SU-DHL-6 (cell line): ENCODE measurements at regions not wholly inside any gene's neighbourhood (a gene's known extent, or its start where the extent isn't known, plus 50 kb on each side); places are given as distances from the start of the nearest gene placed in this dataset.
"Not testable (repeated sequence)": the region's sequence is repeated elsewhere in the genome, so short reads cannot be mapped to it uniquely, and the experiment has no call there.

ENCODE experiments used
- H2AFZ ChIP-seq: fragments of 200-600 bp; sonication (generic); 2 replicates; pipeline ENCODE4 v1.6.1; 2014; ENCODE audit warnings: low read depth, mild to moderate bottlenecking, moderate library complexity, mixed read lengths, antibody characterized with exemption, low read length; ENCODE audit not compliant: severe bottlenecking
- H3F3A ChIP-seq: fragments of 200-600 bp; shearing (Covaris generic); 2 replicates; pipeline ENCODE4 v1.6.0; 2016; ENCODE audit warnings: antibody characterized with exemption, mild to moderate bottlenecking; ENCODE audit not compliant: insufficient read depth
- H3K27ac ChIP-seq: fragments of 200-600 bp; sonication (generic); 2 replicates; pipeline ENCODE4 v1.5.1; 2016; ENCODE audit warnings: low read depth, mild to moderate bottlenecking, low read length, moderate library complexity, mixed read lengths
- H3K27me3 ChIP-seq: fragments of 200-600 bp; sonication (generic), shearing (Covaris generic); 2 replicates; pipeline ENCODE4 v1.6.0; 2014; ENCODE audit warnings: mild to moderate bottlenecking, low read length
- H3K36me3 ChIP-seq: fragments of 200-600 bp; sonication (generic); 2 replicates; pipeline ENCODE4 v1.6.1; 2014; ENCODE audit warnings: mild to moderate bottlenecking, low read length, mixed read lengths
- H3K4me2 ChIP-seq: fragments of 300-600, 200-600 bp; shearing (Covaris generic), sonication (generic); 2 replicates; pipeline ENCODE4 v1.6.0; 2014; ENCODE audit warnings: low read length, low read depth, mild to moderate bottlenecking; ENCODE audit not compliant: poor library complexity, severe bottlenecking
- H3K4me3 ChIP-seq: fragments of 200-600 bp; sonication (generic); 2 replicates; pipeline ENCODE4 v1.5.1; 2014; ENCODE audit warnings: antibody characterized with exemption, low read length, mild to moderate bottlenecking, mixed read lengths; ENCODE audit not compliant: insufficient read depth, poor library complexity, severe bottlenecking
- H3K79me2 ChIP-seq: fragments of 200-600 bp; sonication (generic); 2 replicates; pipeline ENCODE4 v1.6.1; 2014; ENCODE audit warnings: mild to moderate bottlenecking, low read length, moderate library complexity; ENCODE audit not compliant: insufficient read depth
- H3K9ac ChIP-seq: fragments of 200-600 bp; sonication (generic); 2 replicates; pipeline ENCODE4 v1.7.0; 2014; ENCODE audit warnings: mild to moderate bottlenecking, low read length
- H3K9me2 ChIP-seq: fragments of 200-600 bp; sonication (generic); replicated peaks from 2 replicates; pipeline ENCODE4 v1.6.1; 2014; ENCODE audit warnings: low read length; ENCODE audit not compliant: insufficient read depth
- H3K9me3 ChIP-seq: fragments of 200-600 bp; sonication (generic); 2 replicates; pipeline ENCODE4 v1.6.1; 2014; ENCODE audit warnings: low read length, mixed read lengths; ENCODE audit not compliant: insufficient read depth
- H4K20me1 ChIP-seq: fragments of 200-600 bp; sonication (generic); 2 replicates; pipeline ENCODE4 v1.6.1; 2014; ENCODE audit warnings: low read depth, mild to moderate bottlenecking, antibody characterized with exemption, low read length, moderate library complexity, mixed read lengths
- EZH2phosphoT487 ChIP-seq: fragments of 200-600 bp; sonication (generic), shearing (Covaris generic); conservative IDR thresholded peaks from 2 replicates; pipeline ENCODE4 v1.6.1; 2018; ENCODE audit warnings: mild to moderate bottlenecking, antibody characterized with exemption, low read length, moderate library complexity, mixed read lengths
- TF ChIP-seq, protein P1 (sequence below): fragments of 200-600 bp; sonication (generic); IDR thresholded peaks from one replicate; pipeline ENCODE4 v1.5.1; 2017; ENCODE audit warnings: antibody characterized with exemption, mild to moderate bottlenecking, low read length, moderate library complexity; ENCODE audit not compliant: insufficient read depth, poor library complexity, severe bottlenecking

- Histone ChIP-seq H3K27ac (no peak overlapping the region), H3K9me3 (no peaks in the 10 kb centered on the region), H2AFZ (no peak overlapping the region), H3K4me2 (no peak overlapping the region), H4K20me1 (no peaks in the 10 kb centered on the region), H3K9me2 (no peaks in the 10 kb centered on the region), H3K27me3 (no peaks in the 10 kb centered on the region), H3F3A (no peaks in the 10 kb centered on the region), H3K79me2 (no peaks in the 10 kb centered on the region), H3K36me3 (no peaks in the 10 kb centered on the region), H3K9ac (no peak overlapping the region), H3K4me3 (no peak overlapping the region)
- no peak for TF ChIP-seq EZH2phosphoT487
- TF ChIP-seq, protein P1, sequence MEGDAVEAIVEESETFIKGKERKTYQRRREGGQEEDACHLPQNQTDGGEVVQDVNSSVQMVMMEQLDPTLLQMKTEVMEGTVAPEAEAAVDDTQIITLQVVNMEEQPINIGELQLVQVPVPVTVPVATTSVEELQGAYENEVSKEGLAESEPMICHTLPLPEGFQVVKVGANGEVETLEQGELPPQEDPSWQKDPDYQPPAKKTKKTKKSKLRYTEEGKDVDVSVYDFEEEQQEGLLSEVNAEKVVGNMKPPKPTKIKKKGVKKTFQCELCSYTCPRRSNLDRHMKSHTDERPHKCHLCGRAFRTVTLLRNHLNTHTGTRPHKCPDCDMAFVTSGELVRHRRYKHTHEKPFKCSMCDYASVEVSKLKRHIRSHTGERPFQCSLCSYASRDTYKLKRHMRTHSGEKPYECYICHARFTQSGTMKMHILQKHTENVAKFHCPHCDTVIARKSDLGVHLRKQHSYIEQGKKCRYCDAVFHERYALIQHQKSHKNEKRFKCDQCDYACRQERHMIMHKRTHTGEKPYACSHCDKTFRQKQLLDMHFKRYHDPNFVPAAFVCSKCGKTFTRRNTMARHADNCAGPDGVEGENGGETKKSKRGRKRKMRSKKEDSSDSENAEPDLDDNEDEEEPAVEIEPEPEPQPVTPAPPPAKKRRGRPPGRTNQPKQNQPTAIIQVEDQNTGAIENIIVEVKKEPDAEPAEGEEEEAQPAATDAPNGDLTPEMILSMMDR, result no peak
Measured at GRCh38 chr15:20280933-20281463, 260.6 kb downstream of the GOLGA6L6 start.

GRCh38 chr15:20280141-20280932 is 261.3 kb downstream of the GOLGA6L6 start:
- H3K9me3 ChIP-seq, H3K36me3 ChIP-seq, H3K9ac ChIP-seq, H4K20me1 ChIP-seq, H3K27ac ChIP-seq, H3K79me2 ChIP-seq, H3K27me3 ChIP-seq, H2AFZ ChIP-seq, H3F3A ChIP-seq, H3K4me3 ChIP-seq, H3K9me2 ChIP-seq, H3K4me2 ChIP-seq: not testable (repeated sequence)

DNA sequence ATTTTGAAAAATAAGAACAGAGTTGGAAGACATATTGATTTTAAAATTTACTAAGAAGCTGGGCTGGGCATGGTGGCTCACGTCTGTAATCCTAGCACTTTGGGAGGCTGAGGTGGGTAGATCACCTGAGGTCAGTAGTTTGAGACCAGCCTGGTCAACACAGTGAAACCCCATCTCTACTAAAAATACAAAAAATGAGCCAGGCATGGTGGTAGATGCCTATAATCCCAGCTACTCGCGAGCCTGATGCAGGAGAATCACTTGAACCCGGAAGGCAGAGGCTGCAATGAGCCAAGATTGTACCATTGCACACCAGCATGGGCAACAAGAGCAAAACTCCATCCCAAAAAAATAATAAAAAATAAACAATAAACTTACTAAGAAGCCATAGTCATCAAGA is 262.5 kb downstream of the GOLGA6L6 start:
- H3K9ac ChIP-seq, result not testable (repeated sequence)

DNA sequence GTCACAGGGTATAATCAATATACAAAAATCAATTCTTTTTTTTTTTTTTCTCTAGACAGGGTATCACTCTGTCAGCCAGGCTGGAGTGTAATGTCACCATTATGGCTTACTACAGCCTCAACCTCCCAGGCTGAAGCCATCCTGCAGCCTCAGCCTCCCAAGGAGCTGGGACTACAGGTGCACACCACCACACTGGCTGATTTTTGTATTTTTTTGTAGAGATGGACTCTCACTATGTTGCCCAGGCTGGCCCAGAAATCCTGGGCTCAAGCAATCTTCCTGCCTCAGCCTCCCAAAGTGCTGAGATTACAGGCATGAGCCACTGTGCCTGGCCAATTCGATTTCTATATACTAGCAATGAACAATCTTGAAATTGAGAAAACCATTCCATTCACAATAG is 263.2 kb downstream of the GOLGA6L6 start:
- H3K9ac ChIP-seq, H3K36me3 ChIP-seq, H3K4me3 ChIP-seq, H3K9me3 ChIP-seq, H3K4me2 ChIP-seq, H3K9me2 ChIP-seq, H3K79me2 ChIP-seq, H2AFZ ChIP-seq, H3K27ac ChIP-seq, H3K27me3 ChIP-seq, H4K20me1 ChIP-seq, H3F3A ChIP-seq: not testable (repeated sequence)

More for the DNA sequence above, 262.5 kb downstream of the GOLGA6L6 start:
- not testable (repeated sequence) for H3K27ac ChIP-seq, H4K20me1 ChIP-seq, H3K9me2 ChIP-seq, H3K27me3 ChIP-seq, H3K9me3 ChIP-seq, H3K79me2 ChIP-seq, H3K4me2 ChIP-seq, H2AFZ ChIP-seq, H3F3A ChIP-seq, H3K36me3 ChIP-seq, H3K4me3 ChIP-seq

DNA sequence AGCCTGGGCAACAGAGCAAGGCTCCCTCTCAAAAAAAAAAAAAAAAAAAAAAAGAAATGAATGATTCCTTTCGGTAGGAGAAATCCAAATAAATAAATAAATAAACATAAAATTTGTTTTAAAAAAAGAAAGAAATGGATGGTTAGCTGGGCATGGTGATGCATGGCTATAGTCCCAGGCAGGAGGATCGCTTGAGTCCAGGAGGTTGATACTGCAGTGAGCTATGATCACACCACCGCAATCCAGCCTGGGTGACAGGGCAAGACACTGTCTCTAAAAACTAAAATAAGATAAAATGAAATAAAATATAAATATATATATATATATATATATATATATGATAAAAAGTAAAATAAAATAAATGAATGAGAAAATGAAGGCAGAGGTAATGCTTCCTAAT is 264.1 kb downstream of the GOLGA6L6 start:
- H3K9me3 ChIP-seq, H3K27me3 ChIP-seq, H2AFZ ChIP-seq, H3K27ac ChIP-seq, H3K36me3 ChIP-seq, H4K20me1 ChIP-seq, H3F3A ChIP-seq, H3K79me2 ChIP-seq, H3K9me2 ChIP-seq, H3K4me2 ChIP-seq, H3K4me3 ChIP-seq, H3K9ac ChIP-seq: not testable (repeated sequence)

- not testable (repeated sequence) for H3K4me2 ChIP-seq, H3F3A ChIP-seq, H3K27ac ChIP-seq, H3K4me3 ChIP-seq, H3K79me2 ChIP-seq, H3K36me3 ChIP-seq, H2AFZ ChIP-seq, H3K9ac ChIP-seq, H3K27me3 ChIP-seq, H3K9me2 ChIP-seq, H3K9me3 ChIP-seq, H4K20me1 ChIP-seq
Measured at GRCh38 chr15:20276312-20277114, 265.1 kb downstream of the GOLGA6L6 start.
